ENCODE measurements at regions not wholly inside any gene's neighbourhood (a gene's known extent, or its start where the extent isn't known, plus 50 kb on each side); places are given as distances from the start of the nearest gene placed in this dataset.

- H3K27ac Mint-ChIP-seq = no peak overlapping the region
- POLR2A ChIA-PET = no interaction called here
- Histone ChIP-seq H3K4me1 (ENCODE audit: insufficient read depth, low read length) (no peaks in the 10 kb centered on the region), H3K9me3 (ENCODE audit: low read length) (no peaks in the 10 kb centered on the region), H3K27me3 (ENCODE audit: insufficient read depth, low read length, poor library complexity, severe bottlenecking) (no peaks in the 10 kb centered on the region), H3K27ac (ENCODE audit: low read depth, low read length) (no peak overlapping the region), H3K4me3 (ENCODE audit: low read length) (no peak overlapping the region), H3K36me3 (ENCODE audit: insufficient read depth, low read length) (no peaks in the 10 kb centered on the region)
- H3K9me3 Mint-ChIP-seq = no peaks in the 10 kb centered on the region
- DNase-seq = no peak
- H3K36me3 Mint-ChIP-seq = no peaks in the 10 kb centered on the region
- CTCF ChIA-PET = no interaction called here
- no peaks in the 10 kb centered on the region for H3K4me1 Mint-ChIP-seq
- H3K27me3 Mint-ChIP-seq = peaks cover 0 to 2% of the 10 kb centered on the region in 2 donors
- H3K4me3 Mint-ChIP-seq = no peak overlapping the region
Observed at GRCh38 chr21:16079830-16080229, 350.0 kb downstream of the USP25 start.

- no peak overlapping the region for H3K27ac ChIP-seq (ENCODE audit: low read depth, low read length)
- Mint-ChIP-seq H3K27ac (no peak overlapping the region), H3K27me3 (peaks cover 0 to 2% of the 10 kb centered on the region in 2 donors), H3K36me3 (no peaks in the 10 kb centered on the region), H3K4me3 (no peak overlapping the region), H3K9me3 (no peaks in the 10 kb centered on the region), H3K4me1 (no peaks in the 10 kb centered on the region)
- H3K9me3 ChIP-seq (ENCODE audit: low read length) = no peaks in the 10 kb centered on the region
- POLR2A ChIA-PET = no interaction called here
- DNase-seq = no peak
- H3K4me3 ChIP-seq (ENCODE audit: low read length) = no peak overlapping the region
- no peaks in the 10 kb centered on the region for H3K36me3 ChIP-seq (ENCODE audit: insufficient read depth, low read length)
- H3K27me3 ChIP-seq (ENCODE audit: insufficient read depth, low read length, poor library complexity, severe bottlenecking) = no peaks in the 10 kb centered on the region
- H3K4me1 ChIP-seq (ENCODE audit: insufficient read depth, low read length) = no peaks in the 10 kb centered on the region
- CTCF ChIA-PET = no interaction called here
Observed at GRCh38 chr21:16081304-16081703, 351.5 kb downstream of the USP25 start.

GRCh38 chr21:16082038-16082816 lies 352.4 kb downstream of the USP25 start:
- H3K27ac Mint-ChIP-seq = no peak overlapping the region
- no peaks in the 10 kb centered on the region for H3K27me3 ChIP-seq (ENCODE audit: insufficient read depth, low read length, poor library complexity, severe bottlenecking)
- no peaks in the 10 kb centered on the region for H3K36me3 Mint-ChIP-seq
- no peak for DNase-seq
- H3K36me3 ChIP-seq (ENCODE audit: insufficient read depth, low read length) = no peaks in the 10 kb centered on the region
- ChIA-PET POLR2A (no interaction called here), CTCF (no interaction called here)
- H3K4me3 Mint-ChIP-seq = no peak overlapping the region
- no peak overlapping the region for H3K27ac ChIP-seq (ENCODE audit: low read depth, low read length)
- no peaks in the 10 kb centered on the region for H3K4me1 ChIP-seq (ENCODE audit: insufficient read depth, low read length)
- H3K27me3 Mint-ChIP-seq = peaks cover 0 to 2% of the 10 kb centered on the region in 2 donors
- no peaks in the 10 kb centered on the region for H3K9me3 Mint-ChIP-seq
- H3K4me3 ChIP-seq (ENCODE audit: low read length) = no peak overlapping the region
- no peaks in the 10 kb centered on the region for H3K4me1 Mint-ChIP-seq
- no peaks in the 10 kb centered on the region for H3K9me3 ChIP-seq (ENCODE audit: low read length)

- no peaks in the 10 kb centered on the region for H3K9me3 ChIP-seq (ENCODE audit: low read length)
- Mint-ChIP-seq H3K9me3 (no peaks in the 10 kb centered on the region), H3K27me3 (peaks cover 0 to 2% of the 10 kb centered on the region in 2 donors), H3K36me3 (no peaks in the 10 kb centered on the region), H3K4me1 (no peaks in the 10 kb centered on the region), H3K27ac (no peak overlapping the region), H3K4me3 (no peak overlapping the region)
- H3K27ac ChIP-seq (ENCODE audit: low read depth, low read length) = no peak overlapping the region
- H3K4me1 ChIP-seq (ENCODE audit: insufficient read depth, low read length) = no peaks in the 10 kb centered on the region
- no peak overlapping the region for H3K4me3 ChIP-seq (ENCODE audit: low read length)
- DNase-seq = no peak
- ChIA-PET CTCF (no interaction called here), POLR2A (no interaction called here)
- H3K27me3 ChIP-seq (ENCODE audit: insufficient read depth, low read length, poor library complexity, severe bottlenecking) = no peaks in the 10 kb centered on the region
- no peaks in the 10 kb centered on the region for H3K36me3 ChIP-seq (ENCODE audit: insufficient read depth, low read length)
Observed at GRCh38 chr21:16084776-16085364, 355.1 kb downstream of the USP25 start.

GRCh38 chr21:16085421-16085820 lies 355.6 kb downstream of the USP25 start:
- Mint-ChIP-seq H3K4me3 (no peak overlapping the region), H3K9me3 (no peaks in the 10 kb centered on the region), H3K27me3 (peaks cover 0 to 2% of the 10 kb centered on the region in 2 donors), H3K36me3 (no peaks in the 10 kb centered on the region), H3K27ac (no peak overlapping the region), H3K4me1 (no peaks in the 10 kb centered on the region)
- H3K9me3 ChIP-seq (ENCODE audit: low read length) = no peaks in the 10 kb centered on the region
- no peak for DNase-seq
- H3K36me3 ChIP-seq (ENCODE audit: insufficient read depth, low read length) = no peaks in the 10 kb centered on the region
- ChIA-PET CTCF (no interaction called here), POLR2A (no interaction called here)
- H3K4me3 ChIP-seq (ENCODE audit: low read length) = no peak overlapping the region
- H3K4me1 ChIP-seq (ENCODE audit: insufficient read depth, low read length) = no peaks in the 10 kb centered on the region
- H3K27ac ChIP-seq (ENCODE audit: low read depth, low read length) = no peak overlapping the region
- no peaks in the 10 kb centered on the region for H3K27me3 ChIP-seq (ENCODE audit: insufficient read depth, low read length, poor library complexity, severe bottlenecking)

DNA sequence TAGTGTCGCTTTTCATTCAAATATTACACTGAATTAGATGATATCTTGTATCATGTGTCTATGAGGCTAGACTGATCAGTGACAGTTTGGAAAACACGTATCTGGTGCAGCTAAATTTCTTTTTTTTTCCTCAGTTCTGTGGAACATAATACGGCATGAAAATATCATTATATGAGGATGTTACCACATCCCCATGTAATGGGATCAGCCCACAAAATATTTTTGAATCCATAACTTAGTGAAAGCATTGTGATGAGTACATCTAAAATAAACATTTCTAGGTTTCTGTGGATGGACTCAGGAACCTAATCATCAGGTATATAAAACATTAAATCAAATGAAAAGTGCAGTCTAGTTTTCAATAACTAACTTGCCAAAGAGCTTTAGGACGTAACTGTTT lies 356.3 kb downstream of the USP25 start:
- Histone ChIP-seq H3K4me3 (ENCODE audit: low read length) (no peak overlapping the region), H3K9me3 (ENCODE audit: low read length) (no peaks in the 10 kb centered on the region), H3K36me3 (ENCODE audit: insufficient read depth, low read length) (no peaks in the 10 kb centered on the region), H3K4me1 (ENCODE audit: insufficient read depth, low read length) (no peaks in the 10 kb centered on the region), H3K27ac (ENCODE audit: low read depth, low read length) (no peak overlapping the region), H3K27me3 (ENCODE audit: insufficient read depth, low read length, poor library complexity, severe bottlenecking) (no peaks in the 10 kb centered on the region)
- no peak overlapping the region for H3K27ac Mint-ChIP-seq
- POLR2A ChIA-PET = no interaction called here
- peaks cover 0 to 2% of the 10 kb centered on the region in 2 donors for H3K27me3 Mint-ChIP-seq
- no peak overlapping the region for H3K4me3 Mint-ChIP-seq
- CTCF ChIA-PET = no interaction called here
- no peaks in the 10 kb centered on the region for H3K36me3 Mint-ChIP-seq
- no peak for DNase-seq
- H3K4me1 Mint-ChIP-seq = no peaks in the 10 kb centered on the region
- H3K9me3 Mint-ChIP-seq = no peaks in the 10 kb centered on the region

GRCh38 chr21:16086936-16087335 lies 357.2 kb downstream of the USP25 start:
- H3K4me1 ChIP-seq (ENCODE audit: insufficient read depth, low read length) = no peaks in the 10 kb centered on the region
- no peak overlapping the region for H3K4me3 ChIP-seq (ENCODE audit: low read length)
- DNase-seq = no peak
- CTCF ChIA-PET = no interaction called here
- no peaks in the 10 kb centered on the region for H3K9me3 ChIP-seq (ENCODE audit: low read length)
- no peak overlapping the region for H3K4me3 Mint-ChIP-seq
- H3K36me3 ChIP-seq (ENCODE audit: insufficient read depth, low read length) = no peaks in the 10 kb centered on the region
- H3K27ac ChIP-seq (ENCODE audit: low read depth, low read length) = no peak overlapping the region
- no peaks in the 10 kb centered on the region for H3K27me3 ChIP-seq (ENCODE audit: insufficient read depth, low read length, poor library complexity, severe bottlenecking)
- H3K9me3 Mint-ChIP-seq = no peaks in the 10 kb centered on the region
- POLR2A ChIA-PET = no interaction called here
- no peak overlapping the region for H3K27ac Mint-ChIP-seq
- H3K36me3 Mint-ChIP-seq = no peaks in the 10 kb centered on the region
- H3K27me3 Mint-ChIP-seq = no peaks in the 10 kb centered on the region
- H3K4me1 Mint-ChIP-seq = no peaks in the 10 kb centered on the region

GRCh38 chr21:16087523-16087922 lies 357.7 kb downstream of the USP25 start:
- ChIA-PET POLR2A (no interaction called here), CTCF (no interaction called here)
- Mint-ChIP-seq H3K4me3 (no peak overlapping the region), H3K27ac (no peak overlapping the region), H3K27me3 (no peaks in the 10 kb centered on the region), H3K4me1 (no peaks in the 10 kb centered on the region), H3K36me3 (no peaks in the 10 kb centered on the region), H3K9me3 (no peaks in the 10 kb centered on the region)
- H3K27me3 ChIP-seq (ENCODE audit: insufficient read depth, low read length, poor library complexity, severe bottlenecking) = no peaks in the 10 kb centered on the region
- DNase-seq = no peak
- H3K4me3 ChIP-seq (ENCODE audit: low read length) = no peak overlapping the region
- no peaks in the 10 kb centered on the region for H3K36me3 ChIP-seq (ENCODE audit: insufficient read depth, low read length)
- no peaks in the 10 kb centered on the region for H3K9me3 ChIP-seq (ENCODE audit: low read length)
- H3K4me1 ChIP-seq (ENCODE audit: insufficient read depth, low read length) = no peaks in the 10 kb centered on the region
- no peak overlapping the region for H3K27ac ChIP-seq (ENCODE audit: low read depth, low read length)

Data from CD8-positive, alpha-beta memory T cell (primary cell).